ENCODE measurements at regions not wholly inside any gene's neighbourhood (a gene's known extent, or its start where the extent isn't known, plus 50 kb on each side); places are given as distances from the start of the nearest gene placed in this dataset.
A peak's percentile ranks its signal among the peaks of the same experiment; 100 is the strongest.

- no peak for TF ChIP-seq TCF12 (IDR thresholded peaks at IDR 0.05; ENCODE audit: low read depth)
- TF ChIP-seq TEAD4 (IDR thresholded peaks at IDR 0.05), result no peak
- TF ChIP-seq USF1 (IDR thresholded peaks at IDR 0.05), result no peak
- no peak for TF ChIP-seq NFIC (IDR thresholded peaks at IDR 0.05)
- TF ChIP-seq EGR1 (IDR thresholded peaks at IDR 0.05), result no peak
- TF ChIP-seq CEBPB (IDR thresholded peaks at IDR 0.05), result no peak
These were observed 218.5 kb downstream of the LY86 start for GRCh38 chr6:6806844-6807518.

- TF ChIP-seq ZBTB7A (IDR thresholded peaks at IDR 0.05; ENCODE audit: low read depth) (no peak), TAF1 (IDR thresholded peaks at IDR 0.05; ENCODE audit: low read depth) (no peak), CREB1 (IDR thresholded peaks at IDR 0.05; ENCODE audit: low read depth) (no peak), YY1 (IDR thresholded peaks at IDR 0.05; ENCODE audit: low read depth) (no peak), FOXM1 (IDR thresholded peaks at IDR 0.05; ENCODE audit: borderline replicate concordance, low read depth) (no peak), CEBPB (IDR thresholded peaks at IDR 0.05) (no peak), TCF12 (IDR thresholded peaks at IDR 0.05; ENCODE audit: low read depth) (no peak), TEAD4 (IDR thresholded peaks at IDR 0.05) (no peak), EP300 (IDR thresholded peaks at IDR 0.05; ENCODE audit: borderline replicate concordance) (no peak), NFIC (IDR thresholded peaks at IDR 0.05) (no peak), EGR1 (IDR thresholded peaks at IDR 0.05) (no peak), REST (IDR thresholded peaks at IDR 0.05; ENCODE audit: low read depth) (no peak), MAX (IDR thresholded peaks at IDR 0.05) (no peak), USF1 (IDR thresholded peaks at IDR 0.05) (no peak), RAD21 (IDR thresholded peaks at IDR 0.05; ENCODE audit: low read depth) (no peak)
These were observed 219.8 kb downstream of the LY86 start for GRCh38 chr6:6808343-6808742.

- TF ChIP-seq TAF1 (IDR thresholded peaks at IDR 0.05; ENCODE audit: low read depth) (no peak), USF1 (IDR thresholded peaks at IDR 0.05) (no peak), CEBPB (IDR thresholded peaks at IDR 0.05) (no peak; the same call in 1 of the 2 replicates), REST (IDR thresholded peaks at IDR 0.05; ENCODE audit: low read depth) (no peak), FOXM1 (IDR thresholded peaks at IDR 0.05; ENCODE audit: borderline replicate concordance, low read depth) (no peak), TCF12 (IDR thresholded peaks at IDR 0.05; ENCODE audit: low read depth) (no peak), EP300 (IDR thresholded peaks at IDR 0.05; ENCODE audit: borderline replicate concordance) (no peak), NFIC (IDR thresholded peaks at IDR 0.05) (no peak), CREB1 (IDR thresholded peaks at IDR 0.05; ENCODE audit: low read depth) (no peak), MAX (IDR thresholded peaks at IDR 0.05) (no peak), TEAD4 (IDR thresholded peaks at IDR 0.05) (no peak), EGR1 (IDR thresholded peaks at IDR 0.05) (no peak), ZBTB7A (IDR thresholded peaks at IDR 0.05; ENCODE audit: low read depth) (no peak)
These were observed 220.4 kb downstream of the LY86 start for GRCh38 chr6:6808915-6809314.

DNA sequence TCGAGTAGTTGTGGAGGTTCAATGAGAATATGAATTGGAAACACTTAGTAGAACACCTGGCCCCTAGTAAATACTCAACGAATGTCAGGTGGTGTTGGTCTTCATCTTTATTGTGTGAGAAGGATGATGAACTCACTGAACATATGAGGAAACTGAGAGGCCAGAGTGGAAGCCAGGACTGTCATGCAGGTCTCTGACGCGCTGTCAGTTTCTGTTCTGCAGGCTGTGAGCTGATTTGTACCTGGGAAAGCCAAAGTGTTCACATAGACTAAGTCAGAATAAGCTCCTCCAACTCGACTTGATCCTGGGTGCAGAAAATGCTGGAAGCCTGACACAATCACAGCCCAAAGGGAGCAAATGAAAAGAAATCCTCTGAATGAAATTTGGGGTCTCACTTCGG is 222.2 kb downstream of the LY86 start:
- no peak for TF ChIP-seq EGR1 (IDR thresholded peaks at IDR 0.05)
- no peak for TF ChIP-seq ZBTB7A (IDR thresholded peaks at IDR 0.05; ENCODE audit: low read depth)

DNA sequence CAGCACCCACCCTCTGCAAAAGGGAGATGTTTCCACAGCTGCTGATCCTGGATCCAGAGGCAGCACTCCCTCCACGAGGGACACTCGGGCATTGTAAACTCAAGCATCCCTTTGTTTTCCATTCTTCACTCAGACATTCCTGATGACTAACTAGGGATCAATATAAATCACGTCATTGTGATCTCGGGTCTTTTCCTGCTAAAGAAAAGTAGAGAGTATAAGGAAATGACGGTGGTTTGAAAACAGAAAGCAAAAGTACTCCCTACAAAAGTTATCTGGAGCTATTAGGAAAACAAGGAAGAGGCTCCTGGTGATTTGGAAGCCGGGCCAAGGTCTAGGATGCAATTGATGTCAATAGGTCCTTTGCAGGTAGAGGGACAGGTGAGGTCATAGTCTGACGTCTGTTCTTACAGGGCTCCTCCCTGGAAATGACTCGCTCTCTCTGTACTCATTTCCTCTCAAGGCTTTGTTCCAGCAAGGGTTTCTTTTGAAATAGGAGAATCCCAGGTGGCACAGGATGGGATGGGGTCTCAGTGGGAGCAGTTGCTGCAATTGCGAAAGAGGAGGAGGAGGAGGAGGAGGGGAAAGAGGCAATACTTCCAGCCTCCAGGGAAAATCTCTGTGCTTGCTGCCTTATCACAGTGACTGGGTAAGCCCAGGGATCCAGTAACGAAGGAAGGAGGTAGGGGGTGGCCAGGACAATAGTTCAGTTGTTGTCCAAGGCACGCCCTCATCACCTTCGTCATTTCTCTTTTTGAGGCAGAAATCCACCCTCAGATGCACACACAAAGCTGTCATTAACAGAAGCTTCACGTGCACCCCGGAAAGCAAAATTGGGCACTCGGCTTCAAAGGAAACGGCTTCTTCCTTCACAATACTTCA is 222.8 kb downstream of the LY86 start:
- TF ChIP-seq EP300 (IDR thresholded peaks at IDR 0.05; ENCODE audit: borderline replicate concordance) (peak; percentile 98), TAF1 (IDR thresholded peaks at IDR 0.05; ENCODE audit: low read depth) (no peak), NFIC (IDR thresholded peaks at IDR 0.05) (peak; percentile 92), MAX (IDR thresholded peaks at IDR 0.05) (peak; percentile 61), TCF12 (IDR thresholded peaks at IDR 0.05; ENCODE audit: low read depth) (peak; percentile 99), YY1 (IDR thresholded peaks at IDR 0.05; ENCODE audit: low read depth) (no peak), REST (IDR thresholded peaks at IDR 0.05; ENCODE audit: low read depth) (no peak), TEAD4 (IDR thresholded peaks at IDR 0.05) (peak; percentile 78; the same call in 1 of the 2 replicates), RAD21 (IDR thresholded peaks at IDR 0.05; ENCODE audit: low read depth) (peak; percentile 14), FOXM1 (IDR thresholded peaks at IDR 0.05; ENCODE audit: borderline replicate concordance, low read depth) (peak; percentile 98), USF1 (IDR thresholded peaks at IDR 0.05) (peak; percentile 25; the same call in 1 of the 2 replicates), CEBPB (IDR thresholded peaks at IDR 0.05) (peak; percentile 100), ZBTB7A (IDR thresholded peaks at IDR 0.05; ENCODE audit: low read depth) (0 out of 2 replicates have a peak, but pooled peaks have one; percentile 79), CREB1 (IDR thresholded peaks at IDR 0.05; ENCODE audit: low read depth) (peak; percentile 91), EGR1 (IDR thresholded peaks at IDR 0.05) (no peak)

Measured in Ishikawa (cell line).